Neural progenitor cell (in vitro differentiated cells): ENCODE measurements at regions not wholly inside any gene's neighbourhood (a gene's known extent, or its start where the extent isn't known, plus 50 kb on each side); places are given as distances from the start of the nearest gene placed in this dataset.

Experiments
- DNase-seq: peaks from one replicate; pipeline ENCODE4 v3.0.0-alpha.2; 2016; ENCODE audit warnings: low spot score
- H2AFZ ChIP-seq: fragments of 200-600 bp; sonication (generic); replicated peaks from 2 replicates; pipeline ENCODE4 v1.6.1; 2016; ENCODE audit warnings: antibody characterized with exemption
- H3F3A ChIP-seq: fragments of 200-600 bp; sonication (generic); 2 replicates; pipeline ENCODE4 v1.6.1; 2016; ENCODE audit warnings: antibody characterized with exemption, low read depth
- H3K27ac ChIP-seq: fragments of 200-600 bp; sonication (generic); 2 replicates; pipeline ENCODE4 v1.5.1; 2016; ENCODE audit warnings: mild to moderate bottlenecking
- H3K27me3 ChIP-seq: fragments of 200-600 bp; sonication (generic); 2 replicates; pipeline ENCODE4 v1.6.1; 2016; ENCODE audit warnings: mild to moderate bottlenecking, moderate library complexity
- H3K36me3 ChIP-seq: fragments of 200-600 bp; sonication (generic); 2 replicates; pipeline ENCODE4 v1.5.1; 2016
- H3K4me1 ChIP-seq: fragments of 200-600 bp; sonication (generic); 2 replicates; pipeline ENCODE4 v1.6.1; 2016; ENCODE audit warnings: mixed run types
- H3K4me2 ChIP-seq: fragments of 200-600 bp; sonication (generic); 2 replicates; pipeline ENCODE4 v1.6.1; 2016
- H3K4me3 ChIP-seq: fragments of 200-600 bp; sonication (generic); 2 replicates; pipeline ENCODE4 v1.5.1; 2016
- H3K79me2 ChIP-seq: fragments of 200-600 bp; sonication (generic); 2 replicates; pipeline ENCODE4 v1.6.1; 2016; ENCODE audit warnings: low read depth
- H3K9ac ChIP-seq: fragments of 200-600 bp; sonication (generic); 2 replicates; pipeline ENCODE4 v1.6.1; 2016
- H3K9me3 ChIP-seq: fragments of 200-600 bp; sonication (generic); 2 replicates; pipeline ENCODE4 v1.5.1; 2016; ENCODE audit warnings: low read depth
- H4K20me1 ChIP-seq: fragments of 200-600 bp; sonication (generic); 2 replicates; pipeline ENCODE4 v1.6.1; 2016; ENCODE audit warnings: low read depth
- H3K27ac Mint-ChIP-seq: 3 replicates; pipeline ENCODE4 v1.8.0; 2021; ENCODE audit warnings: mixed read lengths
- H3K27me3 Mint-ChIP-seq: 2 replicates; pipeline ENCODE4 v1.8.0; 2022; ENCODE audit warnings: low read depth, mild to moderate bottlenecking, inconsistent platforms, moderate library complexity, mixed read lengths; ENCODE audit not compliant: insufficient read depth
- H3K36me3 Mint-ChIP-seq: 3 replicates; pipeline ENCODE4 v1.8.0; 2021; ENCODE audit warnings: mixed read lengths
- H3K4me1 Mint-ChIP-seq: 3 replicates; pipeline ENCODE4 v1.8.0; 2021; ENCODE audit warnings: mixed read lengths
- H3K4me3 Mint-ChIP-seq: 3 replicates; pipeline ENCODE4 v1.8.0; 2021; ENCODE audit warnings: mild to moderate bottlenecking, moderate library complexity, mixed read lengths
- H3K9me3 Mint-ChIP-seq: 3 replicates; pipeline ENCODE4 v1.8.0; 2020; ENCODE audit warnings: mixed read lengths
- EZH2 ChIP-seq: fragments of 200-600 bp; sonication (generic); IDR thresholded peaks from 2 replicates; pipeline ENCODE4 v1.6.1; 2017; ENCODE audit warnings: antibody characterized with exemption, mild to moderate bottlenecking, moderate library complexity
- EZH2phosphoT487 ChIP-seq: fragments of 200-600 bp; sonication (generic); IDR thresholded peaks from 2 replicates; pipeline ENCODE4 v1.6.1; 2017; ENCODE audit warnings: antibody characterized with exemption
- TF ChIP-seq, protein P1 (sequence below): fragments of 200-600 bp; sonication (generic); IDR thresholded peaks from 2 replicates; pipeline ENCODE4 v1.5.1; 2017; ENCODE audit warnings: antibody characterized with exemption, mild to moderate bottlenecking

DNA sequence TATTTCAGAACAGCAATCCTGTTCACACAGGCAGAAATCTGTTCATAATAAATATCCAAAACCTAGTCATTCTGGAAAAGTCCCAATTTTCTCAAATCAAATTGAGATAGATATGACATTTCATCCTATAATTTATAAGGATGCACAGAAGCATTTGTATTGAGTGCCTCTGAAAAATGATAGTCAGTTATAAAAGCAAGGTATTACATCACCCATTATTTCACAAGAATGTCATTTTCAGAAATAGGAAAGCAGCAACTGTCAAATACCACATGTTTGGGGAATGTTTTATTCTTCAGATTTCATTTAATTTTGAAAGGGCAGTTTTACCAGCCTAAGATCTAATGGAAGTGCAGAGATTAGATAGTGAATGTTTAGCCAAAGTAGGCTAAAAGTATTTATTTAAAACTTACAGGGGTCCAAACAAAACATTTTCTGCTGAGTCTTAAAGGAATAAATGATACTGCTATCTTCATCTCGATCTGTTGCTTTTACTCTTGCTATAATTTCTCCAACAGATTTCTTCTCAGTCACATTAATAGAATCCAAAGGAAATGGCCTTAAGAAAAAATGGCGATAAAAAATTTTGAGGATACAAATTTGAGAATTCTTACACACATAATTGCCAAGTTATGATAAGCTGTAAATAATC lies 185.8 kb downstream of the HGF start:
- H3K27me3 ChIP-seq: no peaks in the 10 kb centered on the region
- no peaks in the 10 kb centered on the region for H3F3A ChIP-seq
- DNase-seq: no peak
- Mint-ChIP-seq H3K36me3 (no peaks in the 10 kb centered on the region), H3K9me3 (no peaks in the 10 kb centered on the region), H3K4me3 (no peak overlapping the region), H3K27me3 (peaks cover 3% of the 10 kb centered on the region), H3K27ac (no peak overlapping the region), H3K4me1 (no peaks in the 10 kb centered on the region)
- no peaks in the 10 kb centered on the region for H3K79me2 ChIP-seq
- H2AFZ ChIP-seq: no peak overlapping the region
- TF ChIP-seq, protein P1, sequence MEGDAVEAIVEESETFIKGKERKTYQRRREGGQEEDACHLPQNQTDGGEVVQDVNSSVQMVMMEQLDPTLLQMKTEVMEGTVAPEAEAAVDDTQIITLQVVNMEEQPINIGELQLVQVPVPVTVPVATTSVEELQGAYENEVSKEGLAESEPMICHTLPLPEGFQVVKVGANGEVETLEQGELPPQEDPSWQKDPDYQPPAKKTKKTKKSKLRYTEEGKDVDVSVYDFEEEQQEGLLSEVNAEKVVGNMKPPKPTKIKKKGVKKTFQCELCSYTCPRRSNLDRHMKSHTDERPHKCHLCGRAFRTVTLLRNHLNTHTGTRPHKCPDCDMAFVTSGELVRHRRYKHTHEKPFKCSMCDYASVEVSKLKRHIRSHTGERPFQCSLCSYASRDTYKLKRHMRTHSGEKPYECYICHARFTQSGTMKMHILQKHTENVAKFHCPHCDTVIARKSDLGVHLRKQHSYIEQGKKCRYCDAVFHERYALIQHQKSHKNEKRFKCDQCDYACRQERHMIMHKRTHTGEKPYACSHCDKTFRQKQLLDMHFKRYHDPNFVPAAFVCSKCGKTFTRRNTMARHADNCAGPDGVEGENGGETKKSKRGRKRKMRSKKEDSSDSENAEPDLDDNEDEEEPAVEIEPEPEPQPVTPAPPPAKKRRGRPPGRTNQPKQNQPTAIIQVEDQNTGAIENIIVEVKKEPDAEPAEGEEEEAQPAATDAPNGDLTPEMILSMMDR: no peak
- no peaks in the 10 kb centered on the region for H4K20me1 ChIP-seq
- no peak overlapping the region for H3K4me2 ChIP-seq
- no peaks in the 10 kb centered on the region for H3K9me3 ChIP-seq
- no peak overlapping the region for H3K27ac ChIP-seq
- H3K9ac ChIP-seq: no peak overlapping the region
- no peak overlapping the region for H3K4me3 ChIP-seq
- H3K4me1 ChIP-seq: no peaks in the 10 kb centered on the region
- H3K36me3 ChIP-seq: no peaks in the 10 kb centered on the region

DNA sequence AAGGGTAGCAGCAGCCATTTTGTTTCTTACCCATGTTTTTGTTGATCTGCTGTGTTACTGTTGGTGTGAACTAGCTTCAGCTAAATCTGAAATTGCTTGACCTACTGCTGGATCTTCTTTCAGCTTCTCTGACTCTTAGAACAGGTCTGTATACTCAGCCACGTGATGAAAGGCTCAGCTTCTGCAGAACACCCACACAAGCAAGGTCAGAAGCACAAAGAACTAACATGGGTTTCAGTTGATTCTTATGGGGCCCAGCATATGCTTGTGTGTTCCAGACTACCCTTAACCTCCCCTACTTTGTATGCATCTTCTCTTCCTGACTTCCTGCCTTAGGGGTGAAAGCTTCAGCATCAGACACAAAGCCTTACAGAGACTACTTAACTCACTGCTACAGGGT lies 186.8 kb downstream of the HGF start:
- H3K36me3 ChIP-seq: no peaks in the 10 kb centered on the region
- H3K4me3 Mint-ChIP-seq: no peak overlapping the region

DNA sequence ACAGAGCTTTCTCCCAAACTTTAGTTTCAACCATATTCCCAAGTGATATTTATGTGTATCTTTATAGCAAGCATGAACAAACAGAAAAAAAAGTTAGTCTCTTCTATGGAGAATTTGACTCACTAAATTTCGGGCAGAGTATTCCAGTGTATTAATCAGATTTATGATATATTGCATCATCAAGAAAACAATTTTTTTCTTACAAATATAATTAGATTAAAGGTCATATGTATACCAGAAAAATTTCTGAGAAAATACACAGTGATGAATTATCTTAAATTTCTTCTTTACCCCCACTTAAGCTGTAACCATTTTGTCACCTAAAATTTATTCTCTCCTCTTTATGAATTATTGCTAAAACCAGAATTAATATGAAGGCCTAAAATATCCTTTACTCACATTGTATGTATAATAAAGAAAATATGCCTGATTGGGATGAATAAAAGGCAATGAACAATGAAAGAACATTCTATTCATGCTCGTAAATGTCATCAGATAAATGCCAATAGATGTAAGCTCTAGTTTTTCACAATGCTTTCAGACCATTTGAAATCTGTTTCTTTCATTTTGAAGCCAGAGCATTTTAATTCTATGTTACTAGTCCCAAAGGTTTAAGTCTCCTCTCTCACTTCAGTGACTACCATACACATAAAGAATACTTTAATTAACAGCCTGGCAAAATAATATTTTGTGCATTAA lies 192.1 kb downstream of the HGF start:
- H3F3A ChIP-seq: no peaks in the 10 kb centered on the region
- DNase-seq: no peak
- Mint-ChIP-seq H3K4me1 (no peaks in the 10 kb centered on the region), H3K9me3 (no peaks in the 10 kb centered on the region), H3K36me3 (no peaks in the 10 kb centered on the region), H3K27ac (no peak overlapping the region), H3K27me3 (peaks cover 3% of the 10 kb centered on the region), H3K4me3 (no peak overlapping the region)
- TF ChIP-seq, protein P1: no peak
- TF ChIP-seq EZH2phosphoT487: no peak
- TF ChIP-seq EZH2: no peak
- H3K4me1 ChIP-seq: no peaks in the 10 kb centered on the region
- no peak overlapping the region for H3K4me2 ChIP-seq
- H3K9me3 ChIP-seq: no peaks in the 10 kb centered on the region
- H3K36me3 ChIP-seq: no peaks in the 10 kb centered on the region
- no peak overlapping the region for H3K4me3 ChIP-seq
- no peaks in the 10 kb centered on the region for H3K27me3 ChIP-seq
- no peaks in the 10 kb centered on the region for H3K79me2 ChIP-seq
- no peak overlapping the region for H3K9ac ChIP-seq
- H3K27ac ChIP-seq: no peak overlapping the region
- no peaks in the 10 kb centered on the region for H4K20me1 ChIP-seq
- no peak overlapping the region for H2AFZ ChIP-seq

More for the DNA sequence above, 186.8 kb downstream of the HGF start:
- H3K4me3 ChIP-seq: no peak overlapping the region
- peak overlapping the region; percentile 46 for H2AFZ ChIP-seq
- H3F3A ChIP-seq: no peaks in the 10 kb centered on the region
- H3K9ac ChIP-seq: no peak overlapping the region
- TF ChIP-seq EZH2: no peak
- TF ChIP-seq, protein P1: no peak
- TF ChIP-seq EZH2phosphoT487: no peak
- Mint-ChIP-seq H3K27ac (no peak overlapping the region), H3K4me1 (no peaks in the 10 kb centered on the region), H3K27me3 (peaks cover 3% of the 10 kb centered on the region), H3K36me3 (no peaks in the 10 kb centered on the region), H3K9me3 (no peaks in the 10 kb centered on the region)
- no peak overlapping the region for H3K27ac ChIP-seq
- no peak overlapping the region for H3K4me2 ChIP-seq
- DNase-seq: no peak
- H3K79me2 ChIP-seq: no peaks in the 10 kb centered on the region
- H3K4me1 ChIP-seq: no peaks in the 10 kb centered on the region
- H3K9me3 ChIP-seq: no peaks in the 10 kb centered on the region
- H4K20me1 ChIP-seq: no peaks in the 10 kb centered on the region
- no peaks in the 10 kb centered on the region for H3K27me3 ChIP-seq
